ENCODE measurements at regions not wholly inside any gene's neighbourhood (a gene's known extent, or its start where the extent isn't known, plus 50 kb on each side); places are given as distances from the start of the nearest gene placed in this dataset.

DNA sequence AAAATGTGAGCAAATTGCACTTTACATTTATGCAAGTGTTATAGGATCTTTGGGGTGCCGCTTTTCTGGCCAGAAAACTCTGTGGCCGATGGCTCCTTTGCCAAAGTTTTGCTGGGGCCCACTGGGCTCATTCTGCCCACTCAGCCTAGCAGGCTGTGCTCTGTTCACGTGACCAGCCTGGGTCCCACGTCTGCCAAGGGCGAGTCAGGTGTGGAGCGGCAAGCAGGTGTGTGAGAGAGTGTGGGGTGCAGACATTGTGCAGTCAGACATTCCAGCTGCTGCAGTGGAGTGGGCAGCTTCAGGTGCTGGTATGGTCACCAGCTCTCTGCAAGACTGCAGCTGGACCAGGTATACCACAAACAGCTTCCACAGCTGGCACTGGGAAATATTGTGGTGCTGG lies 2305.7 kb downstream of the PCDH9 start:
- H3K27ac ChIP-seq (ENCODE audit: low read depth, low read length): no peak overlapping the region
- H3K9me3 ChIP-seq (ENCODE audit: control insufficient read depth, insufficient read depth, low read length): peaks cover 6% of the 10 kb centered on the region; the same call in 1 of the 2 replicates
- CTCF ChIA-PET: no interaction called here
- POLR2A ChIA-PET: no interaction called here
- TF ChIP-seq, protein P1, sequence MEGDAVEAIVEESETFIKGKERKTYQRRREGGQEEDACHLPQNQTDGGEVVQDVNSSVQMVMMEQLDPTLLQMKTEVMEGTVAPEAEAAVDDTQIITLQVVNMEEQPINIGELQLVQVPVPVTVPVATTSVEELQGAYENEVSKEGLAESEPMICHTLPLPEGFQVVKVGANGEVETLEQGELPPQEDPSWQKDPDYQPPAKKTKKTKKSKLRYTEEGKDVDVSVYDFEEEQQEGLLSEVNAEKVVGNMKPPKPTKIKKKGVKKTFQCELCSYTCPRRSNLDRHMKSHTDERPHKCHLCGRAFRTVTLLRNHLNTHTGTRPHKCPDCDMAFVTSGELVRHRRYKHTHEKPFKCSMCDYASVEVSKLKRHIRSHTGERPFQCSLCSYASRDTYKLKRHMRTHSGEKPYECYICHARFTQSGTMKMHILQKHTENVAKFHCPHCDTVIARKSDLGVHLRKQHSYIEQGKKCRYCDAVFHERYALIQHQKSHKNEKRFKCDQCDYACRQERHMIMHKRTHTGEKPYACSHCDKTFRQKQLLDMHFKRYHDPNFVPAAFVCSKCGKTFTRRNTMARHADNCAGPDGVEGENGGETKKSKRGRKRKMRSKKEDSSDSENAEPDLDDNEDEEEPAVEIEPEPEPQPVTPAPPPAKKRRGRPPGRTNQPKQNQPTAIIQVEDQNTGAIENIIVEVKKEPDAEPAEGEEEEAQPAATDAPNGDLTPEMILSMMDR (IDR thresholded peaks at IDR 0.05; ENCODE audit: low read depth, low read length): no peak
- no peak overlapping the region for H3K4me3 ChIP-seq (ENCODE audit: low read depth, low read length)
- DNase-seq (ENCODE audit: low read depth, low spot score): no peak
- no peaks in the 10 kb centered on the region for H3K27me3 ChIP-seq (ENCODE audit: control insufficient read depth, insufficient read depth, low read length)

DNA sequence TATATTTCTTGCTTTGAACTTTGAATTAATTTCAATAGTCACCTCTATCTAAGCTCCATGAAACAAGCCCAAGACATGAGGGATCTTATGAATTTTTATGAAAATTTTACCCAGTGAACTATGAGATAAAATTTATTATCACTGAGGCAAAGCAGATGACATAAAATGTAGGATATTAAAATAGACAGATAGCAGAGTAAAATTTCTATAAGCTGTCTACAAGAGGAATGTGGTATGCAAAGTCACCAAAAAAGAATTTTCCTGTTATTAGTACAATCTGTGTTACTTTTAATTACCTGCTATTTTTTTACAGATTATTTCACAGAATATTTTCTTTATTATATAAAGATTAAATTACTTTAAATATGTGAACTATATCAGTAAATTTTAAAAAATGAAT lies 2312.6 kb downstream of the PCDH9 start:
- no peak for DNase-seq (ENCODE audit: low read depth, low spot score)
- Histone ChIP-seq H3K9me3 (ENCODE audit: control insufficient read depth, insufficient read depth, low read length) (no peaks in the 10 kb centered on the region), H3K4me3 (ENCODE audit: low read depth, low read length) (no peak overlapping the region), H3K27ac (ENCODE audit: low read depth, low read length) (no peak overlapping the region), H3K27me3 (ENCODE audit: control insufficient read depth, insufficient read depth, low read length) (no peaks in the 10 kb centered on the region)
- ChIA-PET POLR2A (no interaction called here), CTCF (no interaction called here)
- TF ChIP-seq, protein P1 (IDR thresholded peaks at IDR 0.05; ENCODE audit: low read depth, low read length): no peak

DNA sequence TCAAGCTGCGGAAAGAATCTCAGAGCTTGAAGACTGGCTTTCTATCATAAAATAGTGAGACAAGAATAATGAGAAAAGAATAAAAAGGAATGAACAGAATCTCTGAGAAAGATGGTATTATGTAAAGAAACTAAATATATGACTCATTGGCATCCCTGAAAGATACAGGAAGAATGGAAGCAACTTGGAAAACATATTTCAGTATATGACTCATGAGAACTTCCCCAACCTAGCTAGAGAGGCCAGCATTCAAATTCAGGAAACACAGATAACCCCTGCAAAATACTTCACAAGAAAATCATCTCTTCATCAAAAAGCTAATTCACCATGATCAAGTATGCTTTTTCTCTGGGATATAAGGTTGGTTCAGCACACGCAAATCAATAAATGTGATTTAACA lies 2318.0 kb downstream of the PCDH9 start:
- ChIA-PET CTCF (interaction anchor here (0.6 kb wide), 1 partner anchor 54 kb away, joined by 3 read pairs; no protein-coding TSS in a partner anchor), POLR2A (no interaction called here)
- H3K27ac ChIP-seq (ENCODE audit: low read depth, low read length): no peak overlapping the region
- no peak overlapping the region for H3K4me3 ChIP-seq (ENCODE audit: low read depth, low read length)
- TF ChIP-seq, protein P1 (IDR thresholded peaks at IDR 0.05; ENCODE audit: low read depth, low read length): no peak
- H3K27me3 ChIP-seq (ENCODE audit: control insufficient read depth, insufficient read depth, low read length): no peaks in the 10 kb centered on the region
- peak; percentile 23 for DNase-seq (ENCODE audit: low read depth, low spot score)
- H3K9me3 ChIP-seq (ENCODE audit: control insufficient read depth, insufficient read depth, low read length): no peaks in the 10 kb centered on the region

DNA sequence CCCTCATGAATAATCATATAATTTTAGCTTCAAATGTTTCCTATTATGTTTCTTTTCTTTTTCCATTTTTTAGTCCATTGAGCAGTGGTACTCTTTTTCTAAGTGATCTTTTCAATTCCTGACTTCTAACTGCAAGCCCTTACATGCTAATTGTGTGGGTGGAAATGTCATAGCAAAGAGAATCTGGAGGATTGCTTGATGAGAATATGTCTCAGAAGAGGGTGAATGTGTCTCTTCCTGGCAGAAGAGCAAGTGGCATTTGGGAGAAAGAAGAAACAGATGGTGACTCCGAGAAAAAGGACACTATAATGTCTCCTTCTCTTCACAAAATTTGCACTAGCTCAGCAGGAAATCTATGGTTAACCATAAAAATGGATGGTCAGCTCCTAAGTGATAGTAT lies 2320.0 kb downstream of the PCDH9 start:
- TF ChIP-seq, protein P1 (IDR thresholded peaks at IDR 0.05; ENCODE audit: low read depth, low read length): no peak
- no peak overlapping the region for H3K4me3 ChIP-seq (ENCODE audit: low read depth, low read length)
- ChIA-PET POLR2A (no interaction called here), CTCF (interaction anchor here (0.7 kb wide), 1 partner anchor 153 kb away, joined by 3 read pairs; no protein-coding TSS in a partner anchor)
- H3K27me3 ChIP-seq (ENCODE audit: control insufficient read depth, insufficient read depth, low read length): no peaks in the 10 kb centered on the region
- no peak overlapping the region for H3K27ac ChIP-seq (ENCODE audit: low read depth, low read length)
- no peak for DNase-seq (ENCODE audit: low read depth, low spot score)
- H3K9me3 ChIP-seq (ENCODE audit: control insufficient read depth, insufficient read depth, low read length): no peaks in the 10 kb centered on the region

DNA sequence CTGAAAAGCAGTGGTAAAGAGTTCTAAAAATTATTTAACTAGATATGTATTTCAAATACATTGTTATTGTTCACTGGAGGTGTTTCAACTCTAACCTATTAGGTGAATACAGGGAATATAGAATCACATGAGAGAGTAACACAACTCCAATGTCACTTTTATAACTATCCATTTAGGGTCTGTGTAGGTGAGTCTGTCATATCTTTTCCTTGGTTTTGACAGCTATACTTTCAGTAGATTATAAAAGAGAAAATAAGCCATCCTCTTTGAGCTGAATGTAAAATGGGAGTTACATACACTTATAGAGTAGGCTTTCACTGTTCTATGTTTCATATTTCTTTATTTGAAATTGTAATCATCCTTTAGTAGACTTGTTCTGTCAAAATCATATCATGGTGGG lies 2321.0 kb downstream of the PCDH9 start:
- Histone ChIP-seq H3K4me3 (ENCODE audit: low read depth, low read length) (no peak overlapping the region), H3K27ac (ENCODE audit: low read depth, low read length) (no peak overlapping the region), H3K27me3 (ENCODE audit: control insufficient read depth, insufficient read depth, low read length) (no peaks in the 10 kb centered on the region), H3K9me3 (ENCODE audit: control insufficient read depth, insufficient read depth, low read length) (no peaks in the 10 kb centered on the region)
- no peak for DNase-seq (ENCODE audit: low read depth, low spot score)
- CTCF ChIA-PET: no interaction called here
- POLR2A ChIA-PET: no interaction called here
- TF ChIP-seq, protein P1 (IDR thresholded peaks at IDR 0.05; ENCODE audit: low read depth, low read length): no peak

All from AG04450 (cell line).